Keratinocyte (primary cell): ENCODE measurements at regions not wholly inside any gene's neighbourhood (a gene's known extent, or its start where the extent isn't known, plus 50 kb on each side); places are given as distances from the start of the nearest gene placed in this dataset.
"Not testable (repeated sequence)": the region's sequence is repeated elsewhere in the genome, so short reads cannot be mapped to it uniquely, and the experiment has no call there.

Source experiments
- EZH2 ChIP-seq: IDR thresholded peaks from one replicate; pipeline ENCODE4 v1.6.1; 2012; ENCODE audit warnings: inconsistent platforms, mild to moderate bottlenecking, low read length, moderate library complexity
- TF ChIP-seq, protein P1 (sequence below), 3 experiments: IDR thresholded peaks in 1 of 3; conservative IDR thresholded peaks in 1 of 3; optimal IDR thresholded peaks in 1 of 3; 2 replicates in 2 of 3; 3 replicates in 1 of 3; pipeline versions ENCODE3 to v1.5.1; 2011; ENCODE audit warnings: low read length in 3 of 3, mild to moderate bottlenecking in 3 of 3, moderate library complexity in 2 of 3, control low read depth in 1 of 3, inconsistent platforms in 1 of 3; ENCODE audit not compliant: insufficient read depth in 2 of 3; ENCODE audit errors: extremely low read depth in 1 of 3

DNA sequence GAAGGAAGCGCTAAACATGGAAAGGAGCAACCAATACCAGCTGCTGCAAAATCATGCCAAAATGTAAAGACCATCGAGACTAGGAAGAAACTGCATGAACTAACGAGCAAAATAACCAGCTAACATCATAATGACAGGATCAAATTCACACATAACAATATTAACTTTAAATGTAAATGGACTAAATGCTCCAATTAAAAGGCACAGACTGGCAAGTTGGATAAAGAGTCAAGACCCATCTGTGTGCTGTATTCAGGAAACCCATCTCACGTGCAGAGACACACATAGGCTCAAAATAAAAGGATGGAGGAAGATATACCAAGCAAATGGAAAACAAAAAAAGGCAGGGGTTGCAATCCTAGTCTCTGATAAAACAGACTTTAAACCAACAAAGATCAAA lies 570.0 kb upstream of the CDH11 start:
- TF ChIP-seq, protein P1, sequence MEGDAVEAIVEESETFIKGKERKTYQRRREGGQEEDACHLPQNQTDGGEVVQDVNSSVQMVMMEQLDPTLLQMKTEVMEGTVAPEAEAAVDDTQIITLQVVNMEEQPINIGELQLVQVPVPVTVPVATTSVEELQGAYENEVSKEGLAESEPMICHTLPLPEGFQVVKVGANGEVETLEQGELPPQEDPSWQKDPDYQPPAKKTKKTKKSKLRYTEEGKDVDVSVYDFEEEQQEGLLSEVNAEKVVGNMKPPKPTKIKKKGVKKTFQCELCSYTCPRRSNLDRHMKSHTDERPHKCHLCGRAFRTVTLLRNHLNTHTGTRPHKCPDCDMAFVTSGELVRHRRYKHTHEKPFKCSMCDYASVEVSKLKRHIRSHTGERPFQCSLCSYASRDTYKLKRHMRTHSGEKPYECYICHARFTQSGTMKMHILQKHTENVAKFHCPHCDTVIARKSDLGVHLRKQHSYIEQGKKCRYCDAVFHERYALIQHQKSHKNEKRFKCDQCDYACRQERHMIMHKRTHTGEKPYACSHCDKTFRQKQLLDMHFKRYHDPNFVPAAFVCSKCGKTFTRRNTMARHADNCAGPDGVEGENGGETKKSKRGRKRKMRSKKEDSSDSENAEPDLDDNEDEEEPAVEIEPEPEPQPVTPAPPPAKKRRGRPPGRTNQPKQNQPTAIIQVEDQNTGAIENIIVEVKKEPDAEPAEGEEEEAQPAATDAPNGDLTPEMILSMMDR (optimal IDR thresholded peaks at IDR 0.05 in 1 of 3, IDR thresholded peaks at IDR 0.05 in 1 of 3, conservative IDR thresholded peaks at IDR 0.05 in 1 of 3; ENCODE audit: extremely low read depth in 1 of 3, insufficient read depth in 2 of 3, low read length in 3 of 3) = not testable (repeated sequence)
- TF ChIP-seq EZH2 = not testable (repeated sequence)
